ENCODE measurements at regions not wholly inside any gene's neighbourhood (a gene's known extent, or its start where the extent isn't known, plus 50 kb on each side); places are given as distances from the start of the nearest gene placed in this dataset.
"Not testable (repeated sequence)": the region's sequence is repeated elsewhere in the genome, so short reads cannot be mapped to it uniquely, and the experiment has no call there.

DNA sequence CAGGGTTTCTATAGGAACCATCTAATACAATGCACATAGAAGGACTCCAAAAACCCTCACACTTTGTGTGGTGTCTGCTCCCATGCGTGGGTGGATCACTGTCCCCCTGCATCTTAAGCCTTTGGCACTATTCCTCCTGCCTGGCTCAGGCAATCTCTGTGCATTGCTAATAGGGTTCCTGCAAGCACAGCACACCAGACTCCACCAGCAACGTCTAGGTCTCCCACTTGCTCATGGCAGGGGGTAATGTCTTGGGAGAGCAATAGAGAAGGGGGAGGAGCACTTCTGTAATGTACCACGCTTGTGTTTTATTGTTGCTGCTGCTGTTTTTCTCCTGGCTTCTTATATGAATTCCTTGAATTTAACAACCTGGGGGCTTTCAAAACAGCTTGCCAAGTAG lies 182.6 kb upstream of the GLRA1 start:
- no peak for DNase-seq (ENCODE audit: low read depth)

- DNase-seq (ENCODE audit: low read depth): no peak
Observed at GRCh38 chr5:152106571-152106970, 181.9 kb upstream of the GLRA1 start.

GRCh38 chr5:152105085-152105484 lies 180.4 kb upstream of the GLRA1 start:
- DNase-seq (ENCODE audit: low read depth): no peak

- DNase-seq (ENCODE audit: low read depth): no peak
Observed at GRCh38 chr5:152104211-152104610, 179.6 kb upstream of the GLRA1 start.

DNA sequence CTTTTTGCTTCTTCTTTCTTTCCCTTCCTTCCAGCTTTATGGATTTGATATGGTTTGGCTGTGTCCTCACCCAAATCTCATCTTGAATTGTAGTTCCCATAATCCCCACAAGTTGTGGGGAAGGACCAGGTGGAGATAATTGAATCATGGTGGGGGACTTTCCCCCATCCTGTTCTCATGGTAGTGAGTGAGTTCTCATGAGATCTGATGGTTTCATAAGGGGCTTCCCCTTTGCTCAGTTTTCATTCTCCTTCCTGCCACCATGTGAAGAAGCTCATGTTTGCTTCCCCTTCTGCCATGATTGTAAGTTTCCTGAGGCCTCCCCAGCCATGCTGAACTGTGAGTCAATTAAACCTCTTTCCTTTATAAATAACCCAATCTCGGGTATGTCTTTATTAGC lies 178.3 kb upstream of the GLRA1 start:
- not testable (repeated sequence) for DNase-seq (ENCODE audit: low read depth)

- no peak for DNase-seq (ENCODE audit: low read depth)
Observed at GRCh38 chr5:152102057-152102456, 177.4 kb upstream of the GLRA1 start.

GRCh38 chr5:152100462-152100861 lies 175.8 kb upstream of the GLRA1 start:
- DNase-seq (ENCODE audit: low read depth): no peak

GRCh38 chr5:152097128-152097527 lies 172.5 kb upstream of the GLRA1 start:
- DNase-seq (ENCODE audit: low read depth): no peak

DNA sequence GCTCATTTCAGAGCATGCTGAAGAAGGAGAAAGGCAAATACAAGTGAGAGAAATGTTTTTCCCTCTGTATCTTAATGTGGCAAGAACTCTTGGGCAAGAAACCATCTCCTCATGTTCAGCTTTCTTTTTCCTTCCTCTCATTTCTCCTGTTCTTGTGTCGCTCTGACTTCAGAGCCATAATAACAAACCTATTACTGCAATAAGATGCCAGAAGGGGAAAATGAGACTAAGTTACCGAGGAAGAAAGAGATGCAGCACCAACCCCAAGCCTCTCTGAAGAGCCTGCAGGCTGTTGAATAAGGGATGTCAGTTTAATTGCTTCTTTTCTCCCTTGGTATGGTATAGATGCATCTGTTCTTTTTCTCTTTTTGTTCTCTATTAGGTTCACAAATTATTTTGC lies 170.1 kb upstream of the GLRA1 start:
- no peak for DNase-seq (ENCODE audit: low read depth)

DNA sequence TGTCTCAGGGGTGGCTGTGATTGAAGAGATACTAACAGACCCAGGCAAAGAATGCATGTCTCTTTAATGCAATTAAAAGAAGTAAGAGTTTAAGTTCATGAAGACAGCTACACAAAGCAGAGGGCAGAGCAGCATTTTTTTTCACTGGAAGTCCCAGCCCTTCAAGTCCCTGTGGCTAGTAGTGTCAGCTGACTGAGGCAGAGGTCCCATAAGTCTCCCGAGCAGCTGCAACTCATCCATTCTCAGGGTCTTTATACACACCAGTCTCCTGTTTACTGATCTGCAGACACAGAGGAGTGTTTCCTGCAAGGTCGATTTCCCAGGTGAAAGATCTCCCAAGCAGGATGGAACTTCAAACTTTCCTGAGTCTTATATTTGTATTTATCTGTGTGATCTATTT lies 169.4 kb upstream of the GLRA1 start:
- no peak for DNase-seq (ENCODE audit: low read depth)

DNA sequence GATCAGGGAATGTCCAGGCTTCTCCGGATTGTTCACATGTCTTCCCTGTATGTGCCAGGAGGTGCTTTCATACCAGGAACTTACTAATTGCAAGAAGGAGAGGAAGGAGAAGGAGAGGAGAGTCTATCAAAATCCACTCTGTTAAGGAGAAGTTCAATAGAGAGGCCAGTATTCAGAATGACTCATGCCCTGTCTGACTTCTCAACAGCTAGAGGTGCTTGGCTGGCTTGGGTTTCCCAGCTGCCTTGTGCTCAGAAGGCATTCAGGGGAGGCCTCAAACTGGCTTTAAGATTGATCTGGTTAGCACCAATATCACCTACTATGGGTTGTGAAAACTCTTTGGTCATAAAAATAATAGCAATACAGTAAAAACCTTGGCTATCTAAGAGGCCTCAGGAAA lies 167.9 kb upstream of the GLRA1 start:
- DNase-seq (ENCODE audit: low read depth): no peak

DNA sequence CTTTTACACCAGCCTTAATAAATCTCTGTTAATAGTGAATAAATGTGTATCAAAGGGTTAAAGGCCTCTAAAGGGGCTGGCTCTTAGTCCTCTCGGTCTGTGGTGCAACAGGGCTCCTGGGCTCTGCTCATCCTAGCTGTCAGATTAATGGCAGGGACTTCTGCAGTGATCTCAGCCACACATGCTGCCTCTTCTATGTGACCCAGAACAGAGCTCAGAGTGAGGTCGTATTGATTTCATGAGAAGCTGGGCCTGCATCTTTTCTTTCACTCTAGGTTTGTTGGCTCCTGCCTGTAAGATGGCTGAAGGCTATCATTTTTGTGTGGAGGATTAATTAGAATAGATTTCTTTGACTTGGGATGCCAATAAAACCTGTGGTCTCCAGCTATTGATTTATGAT lies 165.0 kb upstream of the GLRA1 start:
- no peak for DNase-seq (ENCODE audit: low read depth)

GRCh38 chr5:152086668-152087067 lies 162.0 kb upstream of the GLRA1 start:
- DNase-seq (ENCODE audit: low read depth): no peak

GRCh38 chr5:152084476-152084875 lies 159.8 kb upstream of the GLRA1 start:
- no peak for DNase-seq (ENCODE audit: low read depth)

GRCh38 chr5:152083231-152083630 lies 158.6 kb upstream of the GLRA1 start:
- DNase-seq (ENCODE audit: low read depth): no peak

DNA sequence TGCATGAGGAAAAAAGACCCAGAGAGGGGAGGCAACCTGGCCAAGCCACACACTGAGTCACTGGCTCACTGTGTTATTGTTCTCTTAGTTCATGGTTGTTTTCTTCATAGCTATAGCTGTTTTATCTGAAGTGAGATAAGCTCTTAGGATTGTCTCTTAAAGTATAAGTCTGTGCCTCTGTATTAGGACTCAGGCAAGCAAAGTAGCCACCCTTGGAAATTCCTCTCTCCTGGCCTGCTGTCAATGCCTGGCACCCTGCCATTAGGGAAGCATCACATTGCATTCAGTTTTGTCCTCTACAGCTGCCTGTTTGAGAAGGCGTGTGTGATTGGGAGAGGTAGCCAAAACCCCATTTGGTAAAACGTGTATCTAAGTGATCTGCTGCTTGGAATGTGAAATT lies 147.4 kb upstream of the GLRA1 start:
- DNase-seq (ENCODE audit: low read depth): no peak

- no peak for DNase-seq (ENCODE audit: low read depth)
Observed at GRCh38 chr5:152070591-152070990, 145.9 kb upstream of the GLRA1 start.

GRCh38 chr5:152066784-152067183 lies 142.1 kb upstream of the GLRA1 start:
- no peak for DNase-seq (ENCODE audit: low read depth)

GRCh38 chr5:152063004-152063403 lies 138.4 kb upstream of the GLRA1 start:
- DNase-seq (ENCODE audit: low read depth): no peak

GRCh38 chr5:152061095-152061494 lies 136.4 kb upstream of the GLRA1 start:
- no peak for DNase-seq (ENCODE audit: low read depth)

GRCh38 chr5:152058267-152058666 lies 133.6 kb upstream of the GLRA1 start:
- no peak for DNase-seq (ENCODE audit: low read depth)

GRCh38 chr5:152056931-152057330 lies 132.3 kb upstream of the GLRA1 start:
- DNase-seq (ENCODE audit: low read depth): no peak

- no peak for DNase-seq (ENCODE audit: low read depth)
Observed at GRCh38 chr5:152052470-152052869, 127.8 kb upstream of the GLRA1 start.

GRCh38 chr5:152051499-152052454 lies 127.1 kb upstream of the GLRA1 start:
- DNase-seq (ENCODE audit: low read depth): no peak
